ENCODE measurements at regions not wholly inside any gene's neighbourhood (a gene's known extent, or its start where the extent isn't known, plus 50 kb on each side); places are given as distances from the start of the nearest gene placed in this dataset.

DNA sequence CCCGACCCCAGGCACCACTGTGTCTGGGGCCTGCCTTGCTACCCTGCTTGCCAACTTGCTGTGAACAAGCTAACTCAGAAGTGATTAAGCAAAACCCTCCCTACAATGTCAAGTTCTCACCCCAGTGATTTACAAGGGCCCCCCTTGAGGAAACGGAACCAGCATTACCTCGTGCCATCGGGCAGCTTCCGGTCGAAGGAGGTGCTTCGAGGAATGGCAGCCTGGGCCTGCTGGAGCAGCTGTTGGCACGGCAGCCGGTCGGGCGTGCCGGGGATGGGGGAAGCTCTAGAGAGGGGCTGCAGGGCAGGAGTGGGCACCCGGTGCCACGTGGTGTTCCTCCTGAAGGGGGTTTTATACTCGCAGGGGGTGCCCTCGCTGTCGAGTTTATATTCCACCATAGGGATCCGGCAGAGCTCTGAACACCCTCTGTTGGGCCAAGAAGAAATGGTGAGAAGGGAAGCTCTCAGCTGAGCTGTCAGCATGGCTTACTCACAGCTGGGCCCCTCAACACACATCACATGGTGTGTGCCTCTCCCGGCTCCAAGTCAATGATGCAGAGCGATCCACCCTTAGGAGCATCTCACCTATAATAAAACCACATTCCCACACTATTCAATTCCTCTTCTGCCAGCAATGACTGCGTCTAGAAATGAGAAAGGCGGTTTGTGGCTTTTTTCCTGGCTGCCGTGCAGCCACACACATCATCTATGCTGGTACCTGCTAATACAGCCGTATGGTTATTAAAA, 184.4 kb downstream of the SIPA1L2 start:
- TF ChIP-seq ZFX (IDR thresholded peaks at IDR 0.05; ENCODE audit: borderline replicate concordance), result no peak
- TF ChIP-seq, protein P1, sequence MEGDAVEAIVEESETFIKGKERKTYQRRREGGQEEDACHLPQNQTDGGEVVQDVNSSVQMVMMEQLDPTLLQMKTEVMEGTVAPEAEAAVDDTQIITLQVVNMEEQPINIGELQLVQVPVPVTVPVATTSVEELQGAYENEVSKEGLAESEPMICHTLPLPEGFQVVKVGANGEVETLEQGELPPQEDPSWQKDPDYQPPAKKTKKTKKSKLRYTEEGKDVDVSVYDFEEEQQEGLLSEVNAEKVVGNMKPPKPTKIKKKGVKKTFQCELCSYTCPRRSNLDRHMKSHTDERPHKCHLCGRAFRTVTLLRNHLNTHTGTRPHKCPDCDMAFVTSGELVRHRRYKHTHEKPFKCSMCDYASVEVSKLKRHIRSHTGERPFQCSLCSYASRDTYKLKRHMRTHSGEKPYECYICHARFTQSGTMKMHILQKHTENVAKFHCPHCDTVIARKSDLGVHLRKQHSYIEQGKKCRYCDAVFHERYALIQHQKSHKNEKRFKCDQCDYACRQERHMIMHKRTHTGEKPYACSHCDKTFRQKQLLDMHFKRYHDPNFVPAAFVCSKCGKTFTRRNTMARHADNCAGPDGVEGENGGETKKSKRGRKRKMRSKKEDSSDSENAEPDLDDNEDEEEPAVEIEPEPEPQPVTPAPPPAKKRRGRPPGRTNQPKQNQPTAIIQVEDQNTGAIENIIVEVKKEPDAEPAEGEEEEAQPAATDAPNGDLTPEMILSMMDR (IDR thresholded peaks at IDR 0.05), result no peak
- no peak overlapping the region for H3K27ac ChIP-seq

DNA sequence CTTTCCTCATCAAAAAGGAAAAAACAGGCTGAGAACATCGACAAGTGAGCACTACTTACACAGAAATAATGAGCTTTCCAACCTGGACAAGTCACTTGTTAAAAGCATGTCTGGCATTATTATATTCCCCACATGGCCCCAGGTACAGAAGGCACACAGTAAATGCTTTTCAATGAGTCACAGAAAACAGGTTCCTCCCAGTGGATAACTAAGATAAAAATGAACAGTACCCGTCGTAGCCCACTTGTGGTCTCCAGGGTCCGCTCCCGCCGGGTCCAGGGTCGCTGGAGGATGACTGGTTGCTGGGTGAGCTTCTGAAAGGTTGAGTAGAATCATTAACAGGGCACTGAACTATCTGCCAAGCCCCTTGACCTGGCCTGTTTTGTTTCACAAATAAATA, 186.6 kb downstream of the SIPA1L2 start:
- TF ChIP-seq, protein P1 (IDR thresholded peaks at IDR 0.05), result no peak
- TF ChIP-seq ZFX (IDR thresholded peaks at IDR 0.05; ENCODE audit: borderline replicate concordance), result no peak
- no peak overlapping the region for H3K27ac ChIP-seq

DNA sequence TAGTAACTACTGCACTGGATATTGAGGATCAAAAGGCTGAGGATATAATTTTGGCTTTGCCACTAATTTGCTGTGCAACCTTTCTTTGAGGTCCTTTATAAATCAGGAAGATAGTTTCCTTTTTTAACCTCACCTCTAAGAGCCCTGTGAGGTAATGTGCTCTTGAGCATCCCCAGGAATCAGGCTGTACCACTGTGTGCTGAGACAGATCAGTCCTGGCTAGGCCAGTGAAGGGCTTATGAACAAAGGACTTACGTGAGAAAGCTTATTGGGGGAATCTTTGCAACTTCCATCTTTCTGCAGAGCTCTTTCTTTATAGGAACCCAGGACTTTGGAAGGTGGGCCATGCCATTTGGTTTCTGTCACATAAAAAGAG, 188.9 kb downstream of the SIPA1L2 start:
- no peak for TF ChIP-seq ZFX (IDR thresholded peaks at IDR 0.05; ENCODE audit: borderline replicate concordance)
- TF ChIP-seq, protein P1 (IDR thresholded peaks at IDR 0.05), result no peak
- no peak overlapping the region for H3K27ac ChIP-seq

- no peak overlapping the region for H3K27ac ChIP-seq
- TF ChIP-seq ZFX (IDR thresholded peaks at IDR 0.05; ENCODE audit: borderline replicate concordance), result no peak
- TF ChIP-seq, protein P1 (IDR thresholded peaks at IDR 0.05), result no peak
Observed at GRCh38 chr1:232440325-232441035, 189.5 kb downstream of the SIPA1L2 start.

DNA sequence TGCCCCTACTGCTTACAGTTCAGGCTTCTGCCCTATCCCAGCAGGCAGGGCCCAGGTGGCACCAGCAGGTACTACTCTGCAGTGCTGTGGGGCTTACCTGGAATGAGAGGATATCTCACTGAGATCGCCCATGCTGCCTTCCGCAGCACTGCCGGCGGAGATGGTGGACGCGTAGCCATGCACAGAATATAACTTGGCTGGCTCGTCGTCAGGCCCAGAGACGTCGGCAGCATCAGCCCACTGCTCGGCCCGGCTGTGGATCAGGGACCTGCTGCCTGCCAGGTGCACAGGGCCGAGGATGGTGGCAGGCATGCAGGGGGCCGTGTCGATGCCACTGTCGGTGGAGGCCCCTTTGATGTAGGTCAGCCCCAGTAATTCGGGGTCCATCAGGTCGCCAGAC, 190.9 kb downstream of the SIPA1L2 start:
- TF ChIP-seq, protein P1 (IDR thresholded peaks at IDR 0.05), result no peak
- no peak for TF ChIP-seq ZFX (IDR thresholded peaks at IDR 0.05; ENCODE audit: borderline replicate concordance)
- H3K27ac ChIP-seq, result no peak overlapping the region

GRCh38 chr1:232438476-232438875, 191.5 kb downstream of the SIPA1L2 start:
- TF ChIP-seq, protein P1 (IDR thresholded peaks at IDR 0.05), result no peak
- no peak for TF ChIP-seq ZFX (IDR thresholded peaks at IDR 0.05; ENCODE audit: borderline replicate concordance)
- H3K27ac ChIP-seq, result no peak overlapping the region

GRCh38 chr1:232437510-232437909, 192.4 kb downstream of the SIPA1L2 start:
- TF ChIP-seq, protein P1 (IDR thresholded peaks at IDR 0.05), result no peak
- no peak for TF ChIP-seq ZFX (IDR thresholded peaks at IDR 0.05; ENCODE audit: borderline replicate concordance)
- no peak overlapping the region for H3K27ac ChIP-seq

Measured in 22Rv1 (cell line).